HepG2 (cell line): ENCODE measurements at regions not wholly inside any gene's neighbourhood (a gene's known extent, or its start where the extent isn't known, plus 50 kb on each side); places are given as distances from the start of the nearest gene placed in this dataset.

ENCODE experiments used
- ATAC-seq: fragments of 200-7000 bp; cut with Tn5 transposase; 3 replicates; pipeline ENCODE4 v1.9.1; 2020; ENCODE audit warnings: mild to moderate bottlenecking, moderate library complexity
- BruUV-seq: library from RNA; stranded (reverse); fragments of 400-500 nt; replicated peaks from 2 replicates; lab custom pipeline; 2021; lab: Mats Ljungman, UMichigan
- CTCF ChIA-PET: fragments of 300-600 bp; formaldehyde crosslinking; extraction: SDS; loops from one replicate; lab custom pipeline; 2021; ENCODE audit warnings: low total read pairs, inconsistent platforms, low intra/inter-chr PET ratio; lab: Yijun Ruan, JAX
- POLR2A ChIA-PET: fragments of 350-600 bp; sonication (Branson Sonifier 250); formaldehyde crosslinking; loops from one replicate; lab custom pipeline; 2020; ENCODE audit warnings: antibody characterized with exemption, inconsistent platforms; lab: Yijun Ruan, JAX
- DNase-seq: peaks from one replicate; pipeline ENCODE4 v3.0.0-alpha.2; 2015; ENCODE audit warnings: low spot score
- FAIRE-seq: peaks from 3 replicates; lab custom pipeline; 2011; peaks lifted over from hg19 to GRCh38; lab: Jason Lieb, UNC
- H2AFZ ChIP-seq: one replicate; pipeline ENCODE4 v1.6.1; 2011; ENCODE audit warnings: low read length, inconsistent platforms
- H3K27ac ChIP-seq: fragments of 300-600 bp; 3 replicates; pipeline ENCODE4 v1.8.0; 2011; ENCODE audit warnings: mixed run types, mild to moderate bottlenecking, mixed read lengths, low read length, inconsistent platforms; ENCODE audit not compliant: insufficient read depth; ENCODE audit errors: extremely low read length
- H3K27me3 ChIP-seq, 2 experiments: fragments of 200-600 bp in 1 of 2; 2 replicates in 1 of 2; 3 replicates in 1 of 2; pipeline versions ENCODE4 v1.6.0 to v1.8.0; 2011; ENCODE audit warnings: low read length in 2 of 2, mild to moderate bottlenecking in 2 of 2, moderate library complexity in 2 of 2, inconsistent platforms in 1 of 2; ENCODE audit not compliant: insufficient read depth in 2 of 2, control insufficient read depth in 1 of 2
- H3K36me3 ChIP-seq, 2 experiments: fragments of 200-600 bp in 1 of 2; replicated peaks in 1 of 2; 2 replicates in 1 of 2; 3 replicates in 1 of 2; pipeline versions ENCODE4 v1.5.1 to v1.8.0; 2011; ENCODE audit warnings: low read length in 2 of 2, inconsistent platforms in 1 of 2; ENCODE audit not compliant: insufficient read depth in 2 of 2, control insufficient read depth in 1 of 2
- H3K4me1 ChIP-seq: 2 replicates; pipeline ENCODE4 v1.5.1; 2012; ENCODE audit warnings: low read length, inconsistent platforms; ENCODE audit not compliant: insufficient read depth
- H3K4me2 ChIP-seq: 2 replicates; pipeline ENCODE4 v1.6.0; 2011; ENCODE audit warnings: low read depth, low read length, inconsistent platforms
- H3K4me3 ChIP-seq, 3 experiments: fragments of 200-600 bp in 1 of 3; sonication (generic), shearing (Covaris generic) in 1 of 3; replicated peaks in 1 of 3; 2 replicates each; pipeline ENCODE4 v1.5.1; 2011 to 2016; ENCODE audit warnings: low read length in 3 of 3, inconsistent platforms in 2 of 3, low read depth in 2 of 3, mild to moderate bottlenecking in 2 of 3, control low read depth in 1 of 3, mixed read lengths in 1 of 3; ENCODE audit not compliant: insufficient read depth in 1 of 3
- H3K79me2 ChIP-seq: one replicate; pipeline ENCODE4 v1.6.1; 2011; ENCODE audit warnings: low read length, inconsistent platforms; ENCODE audit not compliant: insufficient read depth
- H3K9ac ChIP-seq: 2 replicates; pipeline ENCODE4 v1.6.0; 2011; ENCODE audit warnings: mild to moderate bottlenecking, low read depth, low read length, inconsistent platforms; ENCODE audit not compliant: insufficient read depth
- H3K9me3 ChIP-seq: 2 replicates; pipeline ENCODE4 v1.5.1; 2012; ENCODE audit warnings: mild to moderate bottlenecking, low read length
- H4K20me1 ChIP-seq: 2 replicates; pipeline ENCODE4 v1.6.0; 2011; ENCODE audit warnings: inconsistent platforms, mild to moderate bottlenecking, low read length, moderate library complexity; ENCODE audit not compliant: insufficient read depth
- ETV5 ChIP-seq: IDR thresholded peaks from 2 replicates; pipeline ENCODE4 v1.6.1; 2018; ENCODE audit warnings: missing biosample characterization, missing genetic modification reagents, inconsistent platforms, borderline replicate concordance
- FOXO1 ChIP-seq: sonication (generic); formaldehyde crosslinking; IDR thresholded peaks from 2 replicates; pipeline ENCODE4 v1.4.0; 2020; ENCODE audit warnings: missing genetic modification reagents
- HDAC1 ChIP-seq: sonication (generic); formaldehyde crosslinking; IDR thresholded peaks from 2 replicates; pipeline ENCODE4 v1.5.1; 2020; ENCODE audit warnings: mild to moderate bottlenecking, missing genetic modification reagents
- MNT ChIP-seq: fragments of 450-650 bp; IDR thresholded peaks from 2 replicates; pipeline ENCODE4 v1.6.1; 2016
- NFE2L1 ChIP-seq: sonication (generic); formaldehyde crosslinking; IDR thresholded peaks from 2 replicates; pipeline ENCODE4 v1.4.0; 2020; ENCODE audit warnings: missing genetic modification reagents, mild to moderate bottlenecking, borderline replicate concordance
- NR2F2 ChIP-seq: IDR thresholded peaks from 2 replicates; pipeline ENCODE4 v1.6.1; 2012; ENCODE audit warnings: low read depth, inconsistent platforms, borderline replicate concordance
- ZBTB3 ChIP-seq: sonication (generic); formaldehyde crosslinking; IDR thresholded peaks from 2 replicates; pipeline ENCODE4 v1.4.0; 2020; ENCODE audit warnings: low read depth, mild to moderate bottlenecking, moderate library complexity, missing genetic modification reagents, borderline replicate concordance
- ZNF264 ChIP-seq: sonication (generic); formaldehyde crosslinking; IDR thresholded peaks from 2 replicates; pipeline ENCODE4 v1.4.0; 2020; ENCODE audit warnings: missing genetic modification reagents
- ZNF660 ChIP-seq: sonication (generic); formaldehyde crosslinking; IDR thresholded peaks from 2 replicates; pipeline ENCODE4 v1.5.1; 2020; ENCODE audit warnings: mild to moderate bottlenecking, low read depth, missing genetic modification reagents, borderline replicate concordance
- WGBS: methylation state at CpG from one replicate; pipeline ENCODE4 v1.1.6; 2017; ENCODE audit warnings: low lambda C conversion rate; 5-methylcytosine and 5-hydroxymethylcytosine counted together
- in situ Hi-C: cut with HindIII; loops from 2 replicates; pipeline ENCODE4 v1.10.0; 2017; ENCODE audit warnings: low pct_unique_long_range_greater_than_20kb; ENCODE audit not compliant: extremely low pct_ligation_motif_present
- intact Hi-C: fragments of 100-400 bp; cut with micrococcal nuclease; formaldehyde crosslinking; loops from one replicate; pipeline ENCODE4 v1.10.0; 2022; ENCODE audit not compliant: unreplicated experiment
- TF ChIP-seq, protein P1 (sequence below): sonication (generic); formaldehyde crosslinking; conservative IDR thresholded peaks from 2 replicates; pipeline ENCODE4 v1.8.0; 2022; ENCODE audit warnings: mild to moderate bottlenecking, moderate library complexity, missing genetic modification reagents

GRCh38 chr9:73824671-73825070 is 672.5 kb upstream of the RORB start:
- Histone ChIP-seq H3K79me2 (no peaks in the 10 kb centered on the region), H3K9me3 (no peaks in the 10 kb centered on the region), H3K4me2 (no peak overlapping the region), H2AFZ (no peak overlapping the region), H3K36me3 (no peaks in the 10 kb centered on the region), H3K27me3 (no peaks in the 10 kb centered on the region), H4K20me1 (no peaks in the 10 kb centered on the region), H3K9ac (no peak overlapping the region), H3K4me1 (no peaks in the 10 kb centered on the region), H3K4me3 (no peak overlapping the region), H3K27ac (no peak overlapping the region)
- 7% methylated on average over 1 of the region's 1 CpG for WGBS
- no peak for DNase-seq
- ChIA-PET POLR2A (no interaction called here), CTCF (no interaction called here)
- TF ChIP-seq FOXO1 (CRISPR knock-in tag) (no peak), ZBTB3 (CRISPR knock-in tag) (no peak), NR2F2 (no peak), MNT (no peak), ZNF660 (CRISPR knock-in tag) (no peak), ETV5 (CRISPR knock-in tag) (no peak), NFE2L1 (CRISPR knock-in tag) (no peak), ZNF264 (CRISPR knock-in tag) (no peak), HDAC1 (no peak)
- TF ChIP-seq, protein P1, sequence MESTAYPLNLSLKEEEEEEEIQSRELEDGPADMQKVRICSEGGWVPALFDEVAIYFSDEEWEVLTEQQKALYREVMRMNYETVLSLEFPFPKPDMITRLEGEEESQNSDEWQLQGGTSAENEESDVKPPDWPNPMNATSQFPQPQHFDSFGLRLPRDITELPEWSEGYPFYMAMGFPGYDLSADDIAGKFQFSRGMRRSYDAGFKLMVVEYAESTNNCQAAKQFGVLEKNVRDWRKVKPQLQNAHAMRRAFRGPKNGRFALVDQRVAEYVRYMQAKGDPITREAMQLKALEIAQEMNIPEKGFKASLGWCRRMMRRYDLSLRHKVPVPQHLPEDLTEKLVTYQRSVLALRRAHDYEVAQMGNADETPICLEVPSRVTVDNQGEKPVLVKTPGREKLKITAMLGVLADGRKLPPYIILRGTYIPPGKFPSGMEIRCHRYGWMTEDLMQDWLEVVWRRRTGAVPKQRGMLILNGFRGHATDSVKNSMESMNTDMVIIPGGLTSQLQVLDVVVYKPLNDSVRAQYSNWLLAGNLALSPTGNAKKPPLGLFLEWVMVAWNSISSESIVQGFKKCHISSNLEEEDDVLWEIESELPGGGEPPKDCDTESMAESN (CRISPR knock-in tag) = no peak
- intact Hi-C loops (no loop called here), in situ Hi-C loops (no loop called here)
- ATAC-seq = no peak
- no peak for FAIRE-seq
- BruUV-seq = no TSS peak
